Lung (tissue), 11 donors: ENCODE measurements at regions not wholly inside any gene's neighbourhood (a gene's known extent, or its start where the extent isn't known, plus 50 kb on each side); places are given as distances from the start of the nearest gene placed in this dataset.

Experiments
- ATAC-seq: fragments of 200-7000 bp; cut with Tn5 transposase; one replicate; pipeline ENCODE4 v1.9.1; 2020; ENCODE audit warnings: moderate number of reproducible peaks; ENCODE audit not compliant: insufficient read depth, low FRiP score
- DNase-seq, 3 donors: peaks; one replicate each; pipeline ENCODE4 v3.0.0-alpha.2; 2013 to 2017
- H3K27ac ChIP-seq, 2 donors: one replicate each; pipeline ENCODE4 v1.5.1; 2013; ENCODE audit warnings: mild to moderate bottlenecking in 2 of 2, moderate library complexity in 2 of 2, control low read depth in 1 of 2, inconsistent platforms in 1 of 2, low read depth in 1 of 2, low read length in 1 of 2
- H3K27me3 ChIP-seq, 3 donors: one replicate each; pipeline ENCODE4 v1.5.1; 2013; ENCODE audit warnings: low read length in 2 of 3; ENCODE audit not compliant: control insufficient read depth in 3 of 3, insufficient read depth in 3 of 3
- H3K36me3 ChIP-seq, 4 donors: one replicate each; pipeline ENCODE4 v1.5.1; 2013; ENCODE audit warnings: low read length in 4 of 4, mild to moderate bottlenecking in 1 of 4, moderate library complexity in 1 of 4; ENCODE audit not compliant: control insufficient read depth in 4 of 4, insufficient read depth in 4 of 4
- H3K4me1 ChIP-seq, 5 donors: one replicate each; pipeline ENCODE4 v1.5.1; 2013; ENCODE audit warnings: low read length in 5 of 5, mild to moderate bottlenecking in 2 of 5, moderate library complexity in 1 of 5; ENCODE audit not compliant: control insufficient read depth in 5 of 5, insufficient read depth in 5 of 5
- H3K4me3 ChIP-seq: one replicate; pipeline ENCODE4 v1.5.1; 2013; ENCODE audit warnings: mild to moderate bottlenecking, control low read depth, moderate library complexity
- H3K9ac ChIP-seq, 2 donors: one replicate each; pipeline ENCODE4 v1.5.1; 2013; ENCODE audit warnings: low read length in 2 of 2, control low read depth in 1 of 2; ENCODE audit not compliant: insufficient read depth in 1 of 2
- H3K9me3 ChIP-seq, 4 donors: one replicate each; pipeline ENCODE4 v1.5.1; 2013; ENCODE audit warnings: low read length in 3 of 4, mild to moderate bottlenecking in 1 of 4, moderate library complexity in 1 of 4; ENCODE audit not compliant: control insufficient read depth in 4 of 4, insufficient read depth in 3 of 4
- WGBS, 2 donors: extraction: QIAGEN DNeasy Blood & Tissue Kit; methylation state at CpG; one replicate each; pipeline ENCODE4 v1.1.7; 2013; 5-methylcytosine and 5-hydroxymethylcytosine counted together
- TF ChIP-seq, protein P1 (sequence below): IDR thresholded peaks from 2 replicates; pipeline ENCODE4 v1.5.1; 2012; ENCODE audit warnings: mild to moderate bottlenecking; ENCODE audit errors: control extremely low read depth, extremely low read depth
- donor health status: control.
- donor health status: control.
- donor health status: Bipolar disorder and iron deficiency.
- donor health status: healthy.
- donor health status: DM: yes; HTN: yes; CAD: no.

GRCh38 chr15:88403351-88403791 lies 63.8 kb downstream of the MRPL46 start:
- Histone ChIP-seq H3K9ac (no peak overlapping the region), H3K4me1 (peaks cover 0 to 14% (median 0%) of the 10 kb centered on the region in 5 donors), H3K9me3 (peaks cover 0 to 5% (median 0%) of the 10 kb centered on the region in 4 donors), H3K27me3 (peaks cover 0 to 8% (median 3%) of the 10 kb centered on the region in 3 donors), H3K4me3 (no peak overlapping the region), H3K27ac (no peak overlapping the region), H3K36me3 (no peaks in the 10 kb centered on the region)
- no peak for DNase-seq
- no peak for ATAC-seq
- 63 to 74% methylated on average over 9 of the region's 9 CpGs for WGBS, 2 donors
- TF ChIP-seq, protein P1, sequence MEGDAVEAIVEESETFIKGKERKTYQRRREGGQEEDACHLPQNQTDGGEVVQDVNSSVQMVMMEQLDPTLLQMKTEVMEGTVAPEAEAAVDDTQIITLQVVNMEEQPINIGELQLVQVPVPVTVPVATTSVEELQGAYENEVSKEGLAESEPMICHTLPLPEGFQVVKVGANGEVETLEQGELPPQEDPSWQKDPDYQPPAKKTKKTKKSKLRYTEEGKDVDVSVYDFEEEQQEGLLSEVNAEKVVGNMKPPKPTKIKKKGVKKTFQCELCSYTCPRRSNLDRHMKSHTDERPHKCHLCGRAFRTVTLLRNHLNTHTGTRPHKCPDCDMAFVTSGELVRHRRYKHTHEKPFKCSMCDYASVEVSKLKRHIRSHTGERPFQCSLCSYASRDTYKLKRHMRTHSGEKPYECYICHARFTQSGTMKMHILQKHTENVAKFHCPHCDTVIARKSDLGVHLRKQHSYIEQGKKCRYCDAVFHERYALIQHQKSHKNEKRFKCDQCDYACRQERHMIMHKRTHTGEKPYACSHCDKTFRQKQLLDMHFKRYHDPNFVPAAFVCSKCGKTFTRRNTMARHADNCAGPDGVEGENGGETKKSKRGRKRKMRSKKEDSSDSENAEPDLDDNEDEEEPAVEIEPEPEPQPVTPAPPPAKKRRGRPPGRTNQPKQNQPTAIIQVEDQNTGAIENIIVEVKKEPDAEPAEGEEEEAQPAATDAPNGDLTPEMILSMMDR: no peak

- TF ChIP-seq, protein P1: no peak
- Histone ChIP-seq H3K9me3 (peaks cover 0 to 5% (median 0%) of the 10 kb centered on the region in 4 donors), H3K27me3 (peaks cover 0 to 8% (median 3%) of the 10 kb centered on the region in 3 donors), H3K4me1 (peaks cover 0 to 14% (median 0%) of the 10 kb centered on the region in 5 donors), H3K27ac (peak overlapping the region in 1 of 2 donors; percentile 85), H3K36me3 (no peaks in the 10 kb centered on the region), H3K9ac (no peak overlapping the region), H3K4me3 (no peak overlapping the region)
- no peak for ATAC-seq
- WGBS, 2 donors: 48% methylated on average over 10 of the region's 10 CpGs
- DNase-seq: peak in 1 of 3 donors; percentile 35
Measured at GRCh38 chr15:88401996-88402656, 65.1 kb downstream of the MRPL46 start.

- H3K4me3 ChIP-seq: no peak overlapping the region
- TF ChIP-seq, protein P1: no peak
- WGBS, 2 donors: 58 to 70% methylated on average over 12 to 13 of the region's 13 CpGs
- H3K4me1 ChIP-seq: peaks cover 0 to 14% (median 0%) of the 10 kb centered on the region in 5 donors
- H3K9ac ChIP-seq: no peak overlapping the region
- peaks cover 0 to 5% (median 0%) of the 10 kb centered on the region in 4 donors for H3K9me3 ChIP-seq
- ATAC-seq: no peak
- H3K27me3 ChIP-seq: peaks cover 0 to 8% (median 3%) of the 10 kb centered on the region in 3 donors
- peak in 1 of 3 donors; percentile 18 for DNase-seq
- no peaks in the 10 kb centered on the region for H3K36me3 ChIP-seq
- peak overlapping the region in 1 of 2 donors; percentile 85 for H3K27ac ChIP-seq
Measured at GRCh38 chr15:88401251-88401995, 65.8 kb downstream of the MRPL46 start.
